Transverse colon (tissue), 4 donors: ENCODE measurements at regions not wholly inside any gene's neighbourhood (a gene's known extent, or its start where the extent isn't known, plus 50 kb on each side); places are given as distances from the start of the nearest gene placed in this dataset.

Experiments used
- DNase-seq: peaks from one replicate; pipeline ENCODE4 v3.0.0-alpha.2; 2019
- H3K27ac ChIP-seq, 4 donors: fragments of 200-600 bp; sonication (generic); 2 replicates each; pipeline ENCODE4 v1.5.1; 2016 to 2018; ENCODE audit warnings: inconsistent platforms in 4 of 4
- H3K27me3 ChIP-seq: fragments of 200-600 bp; sonication (generic); 2 replicates; pipeline ENCODE4 v1.5.1; 2017; ENCODE audit warnings: inconsistent platforms
- H3K36me3 ChIP-seq, 4 donors: fragments of 200-600 bp; sonication (generic); 2 replicates each; pipeline ENCODE4 v1.5.1; 2017 to 2019; ENCODE audit warnings: inconsistent platforms in 4 of 4
- H3K4me1 ChIP-seq, 4 donors: fragments of 200-600 bp; sonication (generic); 2 replicates each; pipeline ENCODE4 v1.5.1; 2017 to 2020; ENCODE audit warnings: inconsistent platforms in 4 of 4
- H3K4me3 ChIP-seq, 4 donors: fragments of 200-600 bp; sonication (generic); 1 replicate in 1 of 4; 2 replicates in 3 of 4; pipeline versions ENCODE4 v1.5.1 to v1.6.1; 2017 to 2019; ENCODE audit warnings: inconsistent platforms in 4 of 4
- H3K9me3 ChIP-seq, 2 donors: fragments of 200-600 bp; sonication (generic); 2 replicates each; pipeline ENCODE4 v1.5.1; 2017 to 2019; ENCODE audit warnings: inconsistent platforms in 2 of 2
- EP300 ChIP-seq: sonication (generic); formaldehyde crosslinking; IDR thresholded peaks from one replicate; pipeline ENCODE4 v1.6.1; 2017; ENCODE audit warnings: antibody characterized with exemption, low read depth
- POLR2A ChIP-seq: fragments of 450-650 bp; IDR thresholded peaks from one replicate; pipeline ENCODE4 v1.6.1; 2016; ENCODE audit warnings: antibody characterized with exemption, mild to moderate bottlenecking, moderate library complexity
- POLR2AphosphoS5 ChIP-seq, 3 donors: sonication (generic); formaldehyde crosslinking; IDR thresholded peaks; one replicate each; pipeline ENCODE4 v1.6.1; 2016; ENCODE audit warnings: antibody characterized with exemption in 3 of 3
- WGBS, 2 donors: methylation state at CpG; one replicate each; pipeline ENCODE4 v1.1.5; 2018; ENCODE audit warnings: low coverage in 1 of 2; 5-methylcytosine and 5-hydroxymethylcytosine counted together
- in situ Hi-C, 4 donors: fragments of 200-750 bp; cut with MboI; loops; one replicate each; pipeline versions ENCODE4 v1.15.0 to v1.15.1; 2017; ENCODE audit warnings: low sequenced_read_pairs in 3 of 4, low pct_ligation_motif_present in 1 of 4, low pct_unique_long_range_greater_than_20kb in 1 of 4
- intact Hi-C: fragments of 100-400 bp; cut with DNase I; formaldehyde crosslinking; loops from one replicate; pipeline ENCODE4 v1.15.1; 2023; ENCODE audit warnings: low total_unique reads
- TF ChIP-seq, protein P1 (sequence below), 5 experiments: fragments of 200-600 bp in 3 of 5; fragments of 450-650 bp in 2 of 5; sonication (generic) in 3 of 5; IDR thresholded peaks; 1 replicate in 2 of 5; 2 replicates in 3 of 5; pipeline ENCODE4 v1.5.1; 2016 to 2017; ENCODE audit warnings: antibody characterized with exemption in 5 of 5, inconsistent platforms in 3 of 5, mild to moderate bottlenecking in 2 of 5, moderate library complexity in 1 of 5

DNA sequence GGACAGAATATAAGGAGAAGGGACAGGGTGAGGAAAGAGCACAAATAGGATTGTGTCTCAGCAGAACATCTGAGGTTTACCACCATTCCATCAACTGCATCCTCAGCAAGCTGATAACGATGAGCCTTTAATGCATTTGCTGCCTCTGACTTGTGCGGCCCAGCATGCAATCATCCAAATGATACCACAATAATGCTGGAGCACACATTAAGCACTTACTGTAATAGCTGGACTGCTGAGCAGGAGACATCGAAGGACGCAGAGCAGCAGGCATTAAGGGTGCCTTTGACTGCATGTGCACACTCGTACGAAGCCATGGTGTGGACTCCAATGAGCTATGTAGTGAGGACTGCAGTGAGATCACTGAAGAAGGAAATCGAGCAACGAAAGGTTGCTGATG, 469.4 kb downstream of the FOXO1 start:
- TF ChIP-seq EP300 (no peak), POLR2A (no peak), POLR2AphosphoS5 (IDR thresholded peaks at IDR 0.05) (no peak)
- TF ChIP-seq, protein P1, sequence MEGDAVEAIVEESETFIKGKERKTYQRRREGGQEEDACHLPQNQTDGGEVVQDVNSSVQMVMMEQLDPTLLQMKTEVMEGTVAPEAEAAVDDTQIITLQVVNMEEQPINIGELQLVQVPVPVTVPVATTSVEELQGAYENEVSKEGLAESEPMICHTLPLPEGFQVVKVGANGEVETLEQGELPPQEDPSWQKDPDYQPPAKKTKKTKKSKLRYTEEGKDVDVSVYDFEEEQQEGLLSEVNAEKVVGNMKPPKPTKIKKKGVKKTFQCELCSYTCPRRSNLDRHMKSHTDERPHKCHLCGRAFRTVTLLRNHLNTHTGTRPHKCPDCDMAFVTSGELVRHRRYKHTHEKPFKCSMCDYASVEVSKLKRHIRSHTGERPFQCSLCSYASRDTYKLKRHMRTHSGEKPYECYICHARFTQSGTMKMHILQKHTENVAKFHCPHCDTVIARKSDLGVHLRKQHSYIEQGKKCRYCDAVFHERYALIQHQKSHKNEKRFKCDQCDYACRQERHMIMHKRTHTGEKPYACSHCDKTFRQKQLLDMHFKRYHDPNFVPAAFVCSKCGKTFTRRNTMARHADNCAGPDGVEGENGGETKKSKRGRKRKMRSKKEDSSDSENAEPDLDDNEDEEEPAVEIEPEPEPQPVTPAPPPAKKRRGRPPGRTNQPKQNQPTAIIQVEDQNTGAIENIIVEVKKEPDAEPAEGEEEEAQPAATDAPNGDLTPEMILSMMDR (IDR thresholded peaks at IDR 0.05): no peak
- Histone ChIP-seq H3K36me3 (no peaks in the 10 kb centered on the region), H3K4me1 (peaks cover 0 to under 1% (median 0%) of the 10 kb centered on the region in 4 donors), H3K27me3 (no peaks in the 10 kb centered on the region), H3K27ac (no peak overlapping the region), H3K9me3 (no peaks in the 10 kb centered on the region), H3K4me3 (no peak overlapping the region)
- no peak for DNase-seq
- in situ Hi-C loops (no loop called here), intact Hi-C loops (no loop called here)
- WGBS, 2 donors: 97% methylated on average over 8 of the region's 8 CpGs; no CpG with 5 or more reads in 1 of the 2 donors

DNA sequence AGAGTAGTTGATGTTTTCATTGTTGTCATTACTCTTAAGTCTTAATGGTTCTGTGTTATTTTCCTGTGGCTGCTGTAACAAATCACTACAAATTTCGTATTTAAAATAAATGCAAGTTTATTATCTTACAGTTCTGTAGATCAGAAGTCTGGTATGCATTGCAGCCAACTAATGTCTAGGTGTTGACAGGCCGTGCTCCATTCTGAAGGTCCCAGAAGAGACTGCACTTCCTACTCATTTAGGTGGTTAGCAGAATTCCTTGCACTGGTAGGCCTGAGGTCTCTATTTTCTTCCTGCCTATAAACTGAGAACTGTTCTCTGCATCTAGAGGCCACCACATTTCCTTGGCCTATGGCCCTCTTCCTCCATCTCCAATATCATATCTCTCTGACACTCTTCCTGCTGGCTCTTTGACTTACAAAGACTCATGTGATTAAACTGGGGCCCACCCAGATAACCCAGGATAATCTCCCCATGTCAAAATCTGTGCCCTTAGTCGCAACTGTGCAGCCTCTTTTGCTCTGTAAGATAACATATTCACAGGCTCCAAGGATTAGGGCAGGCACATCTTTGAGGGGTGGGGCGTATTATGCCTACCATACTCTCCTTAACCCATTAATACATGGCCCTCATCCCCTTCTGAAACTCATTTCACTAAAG, 468.4 kb downstream of the FOXO1 start:
- Histone ChIP-seq H3K9me3 (no peaks in the 10 kb centered on the region), H3K27ac (no peak overlapping the region), H3K4me3 (no peak overlapping the region), H3K27me3 (no peaks in the 10 kb centered on the region), H3K36me3 (no peaks in the 10 kb centered on the region), H3K4me1 (no peaks in the 10 kb centered on the region)
- no peak for TF ChIP-seq EP300
- TF ChIP-seq, protein P1 (IDR thresholded peaks at IDR 0.05): no peak
- TF ChIP-seq POLR2A: no peak
- no peak for TF ChIP-seq POLR2AphosphoS5 (IDR thresholded peaks at IDR 0.05)
- intact Hi-C loops: no loop called here
- in situ Hi-C loops: no loop called here
- no peak for DNase-seq
- 90 to 100% methylated on average over 3 to 4 of the region's 4 CpGs for WGBS, 2 donors

DNA sequence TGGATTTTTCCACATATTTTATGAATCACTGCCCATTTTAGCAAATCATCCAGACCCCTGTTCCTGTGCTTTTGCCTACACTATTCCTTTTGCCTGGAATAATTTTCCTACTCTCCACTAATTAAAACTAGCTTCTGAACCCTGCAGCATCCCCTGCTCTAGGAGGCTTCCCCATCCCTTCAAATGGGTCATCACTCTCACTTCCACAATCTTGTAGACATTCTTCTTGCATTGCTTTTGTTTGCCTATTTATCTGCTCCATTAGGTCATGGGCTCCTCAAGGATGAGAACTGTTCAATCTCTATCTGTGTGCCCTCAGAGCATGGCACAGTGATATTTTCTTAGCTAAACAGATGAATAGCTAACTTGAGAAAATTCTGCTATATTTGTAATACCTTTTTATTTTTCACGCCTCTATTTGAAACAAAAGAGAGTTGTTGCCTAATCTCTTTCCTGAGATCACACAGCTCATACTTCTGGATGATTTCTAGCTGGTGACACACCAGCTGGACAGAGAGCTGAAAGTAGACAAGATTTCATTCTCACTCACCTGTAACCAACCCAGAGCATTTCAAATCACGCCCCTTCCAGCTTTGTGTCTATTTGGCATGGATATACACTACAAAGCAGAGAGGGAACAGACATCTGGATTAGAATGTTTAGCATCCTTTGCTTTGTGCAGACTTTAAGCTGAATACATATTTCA, 466.0 kb downstream of the FOXO1 start:
- WGBS, 2 donors: 84 to 88% methylated on average over 2 of the region's 2 CpGs
- Histone ChIP-seq H3K36me3 (no peaks in the 10 kb centered on the region), H3K9me3 (no peaks in the 10 kb centered on the region), H3K27ac (no peak overlapping the region), H3K4me3 (no peak overlapping the region), H3K4me1 (no peaks in the 10 kb centered on the region), H3K27me3 (no peaks in the 10 kb centered on the region)
- no peak for DNase-seq
- intact Hi-C loops: no loop called here
- in situ Hi-C loops: no loop called here
- TF ChIP-seq EP300 (no peak), POLR2AphosphoS5 (IDR thresholded peaks at IDR 0.05) (no peak), POLR2A (no peak)
- TF ChIP-seq, protein P1 (IDR thresholded peaks at IDR 0.05): no peak

DNA sequence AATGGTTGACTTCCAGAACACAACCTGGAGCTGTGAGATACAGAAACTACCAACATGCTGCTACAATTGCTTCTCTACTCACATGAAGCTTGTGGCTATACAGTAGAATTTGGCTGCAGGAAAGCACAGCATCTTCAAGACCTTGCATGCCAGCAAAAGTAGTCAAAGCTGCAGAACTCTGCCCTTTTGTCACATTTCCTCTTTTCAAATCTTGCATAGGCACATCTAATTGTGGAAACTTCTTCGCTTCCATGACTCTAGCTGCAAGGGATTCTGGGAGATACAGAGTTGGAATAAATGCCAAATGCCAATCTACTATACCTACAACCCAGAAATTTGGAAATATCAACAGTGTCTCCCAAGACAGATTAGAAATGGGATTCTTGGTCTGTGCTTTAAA, 462.2 kb downstream of the FOXO1 start:
- H3K36me3 ChIP-seq: no peaks in the 10 kb centered on the region
- H3K9me3 ChIP-seq: no peaks in the 10 kb centered on the region
- 93% methylated on average over 1 of the region's 1 CpG; no CpG with 5 or more reads in 1 of the 2 donors for WGBS, 2 donors
- intact Hi-C loops (no loop called here), in situ Hi-C loops (no loop called here)
- TF ChIP-seq POLR2A (no peak), POLR2AphosphoS5 (IDR thresholded peaks at IDR 0.05) (no peak), EP300 (no peak)
- TF ChIP-seq, protein P1 (IDR thresholded peaks at IDR 0.05): no peak
- H3K27me3 ChIP-seq: no peaks in the 10 kb centered on the region
- no peaks in the 10 kb centered on the region for H3K4me1 ChIP-seq
- no peak overlapping the region for H3K27ac ChIP-seq
- no peak for DNase-seq
- no peak overlapping the region for H3K4me3 ChIP-seq
